BE2C (cell line): ENCODE measurements at regions not wholly inside any gene's neighbourhood (a gene's known extent, or its start where the extent isn't known, plus 50 kb on each side); places are given as distances from the start of the nearest gene placed in this dataset.
"Not testable (repeated sequence)": the region's sequence is repeated elsewhere in the genome, so short reads cannot be mapped to it uniquely, and the experiment has no call there.

Experiments used
- DNase-seq: peaks from one replicate; pipeline ENCODE4 v3.0.0-alpha.2; 2020
- H3K27me3 ChIP-seq: fragments of 250-450 bp; sonication (Bioruptor Pico); 2 replicates; pipeline ENCODE4 v1.5.1; 2020; ENCODE audit warnings: mild to moderate bottlenecking
- H3K36me3 ChIP-seq: fragments of 250-450 bp; sonication (Bioruptor Pico); 2 replicates; pipeline ENCODE4 v1.5.1; 2020; ENCODE audit warnings: mild to moderate bottlenecking
- H3K4me1 ChIP-seq: fragments of 250-450 bp; sonication (Bioruptor Pico); 2 replicates; pipeline ENCODE4 v1.5.1; 2020
- H3K4me3 ChIP-seq: 2 replicates; pipeline ENCODE4 v1.5.1; 2011; ENCODE audit warnings: low read depth, low read length
- H3K9me3 ChIP-seq: fragments of 250-450 bp; sonication (Bioruptor Pico); 2 replicates; pipeline ENCODE4 v1.5.1; 2020
- TF ChIP-seq, protein P1 (sequence below): IDR thresholded peaks from 2 replicates; pipeline ENCODE4 v1.5.1; 2012; ENCODE audit warnings: mild to moderate bottlenecking, low read depth, low read length

DNA sequence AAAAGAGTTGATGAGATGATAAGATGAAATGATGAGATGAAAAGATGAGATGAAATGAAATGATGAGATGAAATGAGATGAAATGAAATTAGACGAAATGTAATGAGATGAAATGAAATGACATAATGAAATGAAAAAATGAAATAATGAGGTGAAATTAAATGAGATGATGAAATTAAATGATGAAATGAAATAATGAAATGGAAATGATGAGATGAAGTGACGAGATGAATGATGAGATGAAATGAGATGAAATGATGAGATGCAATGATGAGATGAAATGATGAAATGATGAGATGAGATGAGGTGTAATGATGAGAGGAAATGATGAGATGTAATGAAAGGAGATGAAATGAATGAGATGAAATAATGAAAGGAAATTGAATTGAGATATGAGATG is 343.4 kb upstream of the PLGLB1 start:
- H3K9me3 ChIP-seq, DNase-seq, H3K4me1 ChIP-seq, H3K36me3 ChIP-seq, H3K4me3 ChIP-seq, H3K27me3 ChIP-seq: not testable (repeated sequence)

DNA sequence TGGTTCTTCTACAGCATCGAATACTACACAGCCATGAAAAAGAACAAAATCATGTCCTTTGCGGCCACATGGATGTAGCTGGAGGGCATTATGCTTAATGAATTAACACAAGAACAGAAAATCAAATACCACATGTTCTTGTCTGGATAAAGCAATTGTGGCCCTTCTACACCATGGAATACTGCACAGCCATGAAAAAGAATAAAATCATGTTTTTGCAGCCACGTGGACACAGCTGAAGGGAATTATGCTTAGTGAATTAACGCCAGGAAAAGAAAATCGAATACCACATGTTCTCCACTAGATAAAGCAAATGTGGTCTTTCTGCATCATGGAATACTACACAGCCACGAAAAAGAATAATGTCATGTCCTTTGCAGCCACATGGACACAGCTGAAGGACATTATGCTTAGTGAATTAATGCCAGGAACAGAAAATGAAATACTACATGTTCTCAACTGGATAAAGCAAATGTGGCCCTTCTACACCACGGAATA is 361.8 kb upstream of the PLGLB2 start:
- not testable (repeated sequence) for H3K27me3 ChIP-seq, H3K4me3 ChIP-seq, H3K4me1 ChIP-seq, DNase-seq, H3K36me3 ChIP-seq, H3K9me3 ChIP-seq

DNA sequence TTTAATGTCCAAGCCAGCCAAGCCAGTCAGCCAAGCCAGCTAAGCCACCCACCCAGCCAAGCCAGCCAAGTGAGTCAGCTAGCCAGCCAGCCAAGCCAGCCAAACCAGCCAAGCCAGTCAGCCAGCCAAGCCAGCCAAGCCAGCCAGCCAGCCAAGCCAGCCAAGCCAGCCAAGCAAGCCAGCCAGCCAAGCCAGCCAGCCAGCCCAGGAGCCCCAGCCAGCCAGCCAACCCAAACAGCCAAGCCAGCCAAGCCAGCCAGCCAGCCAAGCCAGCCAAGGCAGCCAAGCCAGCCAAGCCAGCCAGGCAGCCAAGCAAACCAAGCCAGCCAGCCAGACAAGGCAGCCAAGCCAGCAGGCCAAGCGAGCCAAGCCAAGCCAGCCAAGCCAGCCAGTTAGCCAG is 352.1 kb upstream of the PLGLB2 start:
- H3K9me3 ChIP-seq, H3K27me3 ChIP-seq, DNase-seq, H3K36me3 ChIP-seq, H3K4me3 ChIP-seq, H3K4me1 ChIP-seq: not testable (repeated sequence)

DNA sequence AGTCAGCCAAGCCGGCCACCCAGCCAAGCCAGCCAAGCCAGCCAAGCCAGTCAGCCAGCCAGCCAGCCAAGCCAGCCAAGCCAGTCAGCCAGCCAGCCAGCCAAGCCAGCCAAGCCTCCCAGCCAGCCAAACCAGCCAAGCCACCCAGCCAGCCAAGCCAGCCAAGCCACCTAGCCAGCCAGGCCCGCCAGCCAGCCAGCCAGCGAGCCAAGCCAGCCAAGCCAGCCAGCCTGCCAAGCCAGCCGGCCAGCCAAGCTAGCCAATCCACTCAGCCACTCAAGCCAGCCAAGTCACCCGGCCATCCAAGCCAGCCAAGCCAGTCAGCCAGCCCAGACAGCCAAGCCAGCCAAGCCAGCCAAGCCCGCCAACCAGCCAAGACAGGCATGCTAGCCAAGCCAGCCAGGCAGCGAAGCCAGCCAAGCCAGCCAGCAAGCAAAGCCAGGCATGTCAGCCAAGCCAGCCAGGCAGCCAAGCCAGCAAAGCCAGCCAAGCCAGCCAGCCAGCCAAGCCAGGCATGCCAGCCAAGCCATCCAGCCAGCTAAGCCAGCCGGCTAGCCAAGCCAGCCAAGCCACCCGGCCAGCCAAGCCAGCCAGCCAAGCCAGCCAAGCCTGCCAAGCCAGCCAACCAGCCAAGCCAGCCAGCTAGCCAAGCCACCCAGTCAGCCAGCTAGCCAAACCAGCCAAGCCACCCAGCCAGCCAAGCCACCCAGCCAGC is 351.2 kb upstream of the PLGLB2 start:
- not testable (repeated sequence) for H3K4me3 ChIP-seq, H3K36me3 ChIP-seq, DNase-seq, H3K4me1 ChIP-seq, H3K27me3 ChIP-seq, H3K9me3 ChIP-seq

DNA sequence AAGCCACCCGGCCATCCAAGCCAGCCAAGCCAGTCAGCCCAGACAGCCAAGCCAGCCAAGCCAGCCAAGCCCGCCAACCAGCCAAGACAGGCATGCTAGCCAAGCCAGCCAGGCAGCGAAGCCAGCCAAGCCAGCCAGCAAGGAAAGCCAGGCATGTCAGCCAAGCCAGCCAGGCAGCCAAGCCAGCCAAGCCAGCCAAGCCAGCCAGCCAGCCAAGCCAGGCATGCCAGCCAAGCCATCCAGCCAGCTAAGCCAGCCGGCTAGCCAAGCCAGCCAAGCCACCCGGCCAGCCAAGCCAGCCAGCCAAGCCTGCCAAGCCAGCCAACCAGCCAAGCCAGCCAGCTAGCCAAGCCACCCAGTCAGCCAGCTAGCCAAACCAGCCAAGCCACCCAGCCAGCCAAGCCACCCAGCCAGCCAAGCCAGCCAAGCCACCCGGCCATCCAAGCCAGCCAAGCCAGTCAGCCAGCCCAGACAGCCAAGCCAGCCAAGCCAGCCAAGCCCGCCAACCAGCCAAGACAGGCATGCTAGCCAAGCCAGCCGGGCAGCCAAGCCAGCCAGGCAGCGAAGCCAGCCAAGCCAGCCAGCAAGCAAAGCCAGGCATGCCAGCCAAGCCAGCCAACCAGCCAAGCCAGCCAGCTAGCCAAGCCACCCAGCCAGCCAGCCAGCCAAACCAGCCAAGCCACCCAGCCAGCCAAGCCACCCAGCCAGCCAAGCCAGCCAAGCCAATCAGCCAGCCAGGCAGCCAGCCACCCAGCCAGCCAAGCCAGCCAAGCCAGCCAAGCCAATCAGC is 350.4 kb upstream of the PLGLB2 start:
- H3K36me3 ChIP-seq, DNase-seq, H3K9me3 ChIP-seq: not testable (repeated sequence)

DNA sequence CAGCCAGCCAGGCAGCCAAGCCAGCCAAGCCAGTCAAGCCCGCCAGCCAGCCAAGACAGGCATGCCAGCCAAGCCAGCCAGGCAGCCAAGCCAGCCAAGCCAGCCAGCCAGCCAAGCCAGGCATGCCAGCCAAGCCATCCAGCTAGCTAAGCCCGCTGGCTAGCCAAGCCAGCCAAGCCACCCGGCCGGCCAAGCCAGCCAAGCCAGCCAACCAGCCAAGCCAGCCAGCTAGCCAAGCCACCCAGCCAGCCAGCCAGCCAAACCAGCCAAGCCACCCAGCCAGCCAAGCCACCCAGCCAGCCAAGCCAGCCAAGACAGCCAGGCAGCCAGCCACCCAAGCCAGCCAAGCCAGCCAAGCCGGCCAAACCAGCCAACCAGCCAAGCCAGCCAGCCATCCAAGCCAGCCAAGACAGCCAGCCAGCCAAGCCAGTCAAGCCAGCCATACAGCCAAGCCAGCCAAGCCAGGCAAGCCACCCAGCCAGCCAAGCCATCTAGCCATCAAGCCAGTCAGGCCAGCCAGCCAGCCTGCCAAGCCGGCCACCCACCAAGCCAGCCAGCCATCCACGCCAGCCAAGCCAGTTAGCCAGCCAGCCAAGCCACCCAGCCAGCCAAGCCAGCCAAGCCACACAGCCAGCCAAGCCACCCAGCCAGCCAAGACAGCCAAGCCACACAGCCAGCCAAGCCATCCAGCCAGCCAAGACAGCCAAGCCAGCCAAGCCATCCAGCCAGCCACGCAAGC is 349.2 kb upstream of the PLGLB2 start:
- H3K4me3 ChIP-seq, DNase-seq: not testable (repeated sequence)

More for the DNA sequence above, 350.4 kb upstream of the PLGLB2 start:
- H3K4me1 ChIP-seq, H3K27me3 ChIP-seq, H3K4me3 ChIP-seq: not testable (repeated sequence)

DNA sequence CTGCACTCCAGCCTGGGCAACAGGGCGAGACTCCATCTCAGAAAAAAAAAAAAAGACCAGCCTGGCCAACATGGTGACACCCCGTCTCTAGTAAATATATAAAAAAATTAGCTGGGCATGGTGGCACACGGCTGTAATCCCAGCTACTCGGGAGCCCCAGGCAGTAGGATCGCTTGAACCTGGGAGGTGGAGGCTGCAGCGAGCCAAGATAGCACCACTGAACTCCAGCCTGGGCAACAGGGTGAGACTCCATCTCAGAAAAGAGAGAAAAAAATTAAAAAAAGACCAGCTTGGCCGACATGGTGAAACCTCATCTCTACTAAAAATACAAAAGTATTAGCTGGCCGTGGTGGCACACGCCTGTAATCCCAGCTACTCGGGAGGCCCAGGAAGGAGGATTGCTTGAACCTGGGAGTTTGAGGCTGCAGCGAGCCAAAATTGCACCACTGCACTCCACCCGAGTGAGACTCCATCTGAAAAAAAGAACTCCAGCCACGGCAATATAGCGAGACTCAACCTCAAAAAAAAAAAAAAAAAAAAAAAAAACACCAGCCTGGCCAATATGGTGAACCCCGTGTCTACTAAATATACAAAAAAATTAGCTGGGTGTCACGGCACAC is 346.1 kb upstream of the PLGLB2 start:
- no peaks in the 10 kb centered on the region for H3K36me3 ChIP-seq
- DNase-seq: no peak
- H3K27me3 ChIP-seq: no peaks in the 10 kb centered on the region
- no peaks in the 10 kb centered on the region for H3K4me1 ChIP-seq
- TF ChIP-seq, protein P1, sequence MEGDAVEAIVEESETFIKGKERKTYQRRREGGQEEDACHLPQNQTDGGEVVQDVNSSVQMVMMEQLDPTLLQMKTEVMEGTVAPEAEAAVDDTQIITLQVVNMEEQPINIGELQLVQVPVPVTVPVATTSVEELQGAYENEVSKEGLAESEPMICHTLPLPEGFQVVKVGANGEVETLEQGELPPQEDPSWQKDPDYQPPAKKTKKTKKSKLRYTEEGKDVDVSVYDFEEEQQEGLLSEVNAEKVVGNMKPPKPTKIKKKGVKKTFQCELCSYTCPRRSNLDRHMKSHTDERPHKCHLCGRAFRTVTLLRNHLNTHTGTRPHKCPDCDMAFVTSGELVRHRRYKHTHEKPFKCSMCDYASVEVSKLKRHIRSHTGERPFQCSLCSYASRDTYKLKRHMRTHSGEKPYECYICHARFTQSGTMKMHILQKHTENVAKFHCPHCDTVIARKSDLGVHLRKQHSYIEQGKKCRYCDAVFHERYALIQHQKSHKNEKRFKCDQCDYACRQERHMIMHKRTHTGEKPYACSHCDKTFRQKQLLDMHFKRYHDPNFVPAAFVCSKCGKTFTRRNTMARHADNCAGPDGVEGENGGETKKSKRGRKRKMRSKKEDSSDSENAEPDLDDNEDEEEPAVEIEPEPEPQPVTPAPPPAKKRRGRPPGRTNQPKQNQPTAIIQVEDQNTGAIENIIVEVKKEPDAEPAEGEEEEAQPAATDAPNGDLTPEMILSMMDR: no peak
- no peak overlapping the region for H3K4me3 ChIP-seq
- H3K9me3 ChIP-seq: no peaks in the 10 kb centered on the region

More for the DNA sequence above, 349.2 kb upstream of the PLGLB2 start:
- H3K4me1 ChIP-seq, H3K36me3 ChIP-seq, H3K9me3 ChIP-seq, H3K27me3 ChIP-seq: not testable (repeated sequence)

DNA sequence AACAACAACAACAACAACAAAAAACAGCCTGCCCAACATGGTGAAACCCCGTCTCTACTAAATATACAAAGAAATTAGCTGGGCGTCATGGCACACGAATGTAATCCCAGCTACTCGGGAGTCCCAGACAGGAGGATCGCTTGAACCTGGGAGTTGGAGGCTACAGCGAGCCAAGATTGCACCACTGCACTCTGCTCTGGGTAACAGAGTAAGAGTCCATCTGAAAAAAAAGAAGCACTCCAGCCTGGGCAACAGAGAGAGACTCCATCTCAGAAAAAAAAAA is 344.1 kb upstream of the PLGLB2 start:
- Histone ChIP-seq H3K9me3 (no peaks in the 10 kb centered on the region), H3K4me1 (no peaks in the 10 kb centered on the region)
- DNase-seq: no peak

DNA sequence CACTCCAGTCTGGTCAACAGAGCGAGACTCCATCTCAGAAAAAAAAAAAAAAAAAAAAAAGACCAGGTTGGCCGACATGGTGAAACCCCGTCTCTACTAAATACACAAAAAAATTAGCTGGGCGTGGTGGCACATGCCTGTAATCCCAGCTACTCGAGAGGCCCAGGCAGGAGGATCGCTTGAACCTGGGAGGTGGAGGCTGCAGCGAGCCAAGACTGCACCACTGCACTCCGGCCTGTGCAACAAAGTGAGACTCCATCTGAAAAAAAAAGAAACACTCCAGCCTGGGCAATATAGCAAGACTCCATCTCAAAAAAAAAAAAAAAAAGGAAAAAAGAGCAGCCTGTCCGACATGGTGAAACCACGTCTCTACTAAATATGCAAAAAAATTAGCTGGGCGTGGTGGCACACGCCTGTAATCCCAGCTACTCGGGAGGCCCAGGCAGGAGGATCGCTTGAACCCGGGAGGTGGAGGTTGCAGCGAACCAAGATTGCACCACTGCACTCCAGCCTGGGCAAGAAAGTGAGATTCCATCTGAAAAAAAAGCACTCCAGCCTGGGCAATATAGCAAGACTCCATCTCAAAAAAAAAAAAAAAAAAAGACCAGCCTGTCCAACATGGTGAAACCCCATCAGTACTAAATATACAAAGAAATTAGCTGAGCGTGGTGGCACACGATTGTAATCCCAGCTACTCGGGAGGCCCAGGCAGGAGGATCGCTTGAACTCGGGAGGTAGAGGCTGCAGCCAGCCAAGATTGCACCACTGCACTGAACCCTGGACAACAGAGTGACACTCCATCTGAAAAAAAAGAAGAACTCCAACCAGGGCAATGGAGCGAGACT is 343.3 kb upstream of the PLGLB2 start:
- not testable (repeated sequence) for H3K27me3 ChIP-seq, H3K4me3 ChIP-seq, H3K36me3 ChIP-seq, DNase-seq, H3K4me1 ChIP-seq, H3K9me3 ChIP-seq

More for the DNA sequence above, 344.1 kb upstream of the PLGLB2 start:
- Histone ChIP-seq H3K4me3 (no peak overlapping the region), H3K36me3 (no peaks in the 10 kb centered on the region), H3K27me3 (no peaks in the 10 kb centered on the region)
- TF ChIP-seq, protein P1: no peak

DNA sequence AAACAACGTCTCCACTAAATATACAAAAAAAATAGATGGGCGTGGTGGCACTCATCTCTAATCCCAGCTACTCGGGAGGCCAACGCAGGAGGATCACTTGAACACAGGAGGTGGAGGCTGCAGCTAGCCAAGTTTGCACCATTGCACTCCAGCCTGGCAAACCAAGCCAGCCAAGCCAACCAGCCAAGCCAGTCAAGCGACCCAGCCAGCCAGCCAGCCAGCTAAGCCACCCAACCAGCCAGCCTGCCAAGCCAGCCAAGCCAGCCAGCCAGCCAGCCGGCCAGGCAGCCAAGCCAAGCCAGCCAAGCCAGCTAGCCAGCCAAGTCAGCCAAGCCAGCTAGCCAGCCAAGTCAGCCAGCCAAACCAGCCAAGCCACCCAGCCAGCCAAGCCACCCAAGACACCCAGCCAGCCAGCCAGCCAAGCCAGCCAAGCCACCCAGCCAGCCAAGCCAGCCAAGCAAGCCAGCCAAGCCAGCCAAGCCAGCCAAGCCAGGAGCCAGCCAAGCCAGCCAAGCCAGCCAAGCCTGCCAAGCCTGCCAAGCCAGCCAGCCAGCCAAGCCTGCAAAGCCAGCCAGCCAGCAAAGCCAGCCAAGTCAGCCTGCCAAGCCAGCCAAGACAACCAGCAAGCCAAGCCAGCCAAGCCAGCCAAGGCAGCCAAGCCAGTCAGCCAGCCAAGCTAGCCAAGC is 342.2 kb upstream of the PLGLB2 start:
- H3K9me3 ChIP-seq, H3K4me3 ChIP-seq, H3K4me1 ChIP-seq, H3K27me3 ChIP-seq, H3K36me3 ChIP-seq, DNase-seq: not testable (repeated sequence)

DNA sequence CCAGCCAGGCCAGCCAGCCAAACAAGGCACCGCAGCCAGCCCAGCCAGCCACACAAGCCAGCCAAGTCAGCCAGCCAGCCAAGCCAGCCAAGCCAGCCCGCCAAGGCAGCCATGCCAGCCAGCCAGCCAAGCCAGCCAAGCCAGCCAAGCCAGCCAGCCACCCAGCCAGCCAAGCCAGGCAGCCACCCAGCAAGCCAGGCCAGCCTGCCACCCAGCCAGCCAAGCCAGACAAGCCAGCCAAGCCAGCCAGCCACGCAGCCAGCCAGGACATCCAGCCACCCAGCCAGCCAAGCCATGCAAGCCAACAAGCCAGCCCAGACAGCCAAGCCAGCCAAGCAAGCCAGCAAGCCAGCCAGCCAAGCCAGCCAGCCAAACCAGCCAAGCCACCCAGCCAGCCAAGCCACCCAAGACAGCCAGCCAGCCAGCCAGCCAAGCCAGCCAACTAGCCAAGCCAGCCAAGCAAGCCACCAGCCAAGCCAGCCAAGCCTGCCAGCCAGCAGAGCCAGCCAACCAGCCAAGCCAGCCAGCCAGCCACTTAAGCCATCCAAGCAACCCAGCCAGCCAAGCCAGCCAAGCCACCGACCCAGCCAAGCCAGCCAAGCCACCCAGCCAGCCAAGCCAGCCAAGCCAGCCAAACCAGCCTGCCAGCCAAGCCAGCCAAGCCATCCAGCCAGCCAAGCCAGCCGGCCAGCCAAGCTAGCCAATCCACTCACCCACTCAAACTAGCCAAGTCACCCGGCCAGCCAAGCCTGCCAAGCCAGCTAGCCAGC is 341.3 kb upstream of the PLGLB2 start:
- H3K4me3 ChIP-seq, H3K36me3 ChIP-seq, DNase-seq, H3K4me1 ChIP-seq, H3K9me3 ChIP-seq, H3K27me3 ChIP-seq: not testable (repeated sequence)
